PC-9 (cell line): ENCODE measurements at regions not wholly inside any gene's neighbourhood (a gene's known extent, or its start where the extent isn't known, plus 50 kb on each side); places are given as distances from the start of the nearest gene placed in this dataset.
"Not testable (repeated sequence)": the region's sequence is repeated elsewhere in the genome, so short reads cannot be mapped to it uniquely, and the experiment has no call there.

ENCODE experiments used
- BruUV-seq: library from RNA; stranded (reverse); fragments of 400-500 nt; replicated peaks from 2 replicates; lab custom pipeline; 2021; lab: Mats Ljungman, UMichigan
- CTCF ChIA-PET: fragments of 300-600 bp; sonication (Branson Sonifier 250); formaldehyde crosslinking; loops from one replicate; lab custom pipeline; 2022; ENCODE audit warnings: antibody characterized with exemption; lab: Charles Lee
- POLR2A ChIA-PET: fragments of 300-600 bp; sonication (Branson Sonifier 250); formaldehyde crosslinking; loops from one replicate; lab custom pipeline; 2022; ENCODE audit warnings: antibody characterized with exemption; ENCODE audit not compliant: unreplicated experiment; lab: Charles Lee
- DNase-seq, 2 experiments: peaks; one replicate each; pipeline versions ENCODE4 v3.0.0 to v3.0.0-alpha.2; 2015 to 2022; ENCODE audit warnings: mixed read lengths in 1 of 2
- H2AFZ ChIP-seq: fragments of 200-600 bp; sonication (generic); 2 replicates; pipeline ENCODE4 v1.8.1; 2017; ENCODE audit warnings: antibody characterized with exemption
- H3F3A ChIP-seq: fragments of 200-600 bp; sonication (generic); 2 replicates; pipeline ENCODE4 v1.8.1; 2017; ENCODE audit warnings: antibody characterized with exemption, mild to moderate bottlenecking, low read depth; ENCODE audit not compliant: insufficient read depth
- H3K27ac ChIP-seq: fragments of 200-600 bp; sonication (generic); 2 replicates; pipeline ENCODE4 v1.6.1; 2016; ENCODE audit warnings: mixed run types
- H3K27me3 ChIP-seq: fragments of 200-600 bp; sonication (generic); 2 replicates; pipeline ENCODE4 v1.6.1; 2016; ENCODE audit warnings: low read depth, mixed run types; ENCODE audit not compliant: insufficient read depth
- H3K36me3 ChIP-seq: fragments of 200-600 bp; sonication (generic); 2 replicates; pipeline ENCODE4 v1.6.1; 2016; ENCODE audit warnings: low read depth, mixed run types
- H3K4me1 ChIP-seq: fragments of 200-600 bp; sonication (generic); replicated peaks from 2 replicates; pipeline ENCODE4 v1.6.1; 2016; ENCODE audit warnings: mixed run types; ENCODE audit not compliant: insufficient read depth
- H3K4me2 ChIP-seq: fragments of 200-600 bp; sonication (generic); 2 replicates; pipeline ENCODE4 v1.6.1; 2017; ENCODE audit warnings: mixed run types
- H3K4me3 ChIP-seq: fragments of 200-600 bp; sonication (generic); 2 replicates; pipeline ENCODE4 v1.6.1; 2016; ENCODE audit warnings: mixed run types
- H3K79me2 ChIP-seq: fragments of 200-600 bp; sonication (generic); 2 replicates; pipeline ENCODE4 v1.6.1; 2017; ENCODE audit warnings: low read depth, mixed run types
- H3K9me2 ChIP-seq: fragments of 200-600 bp; sonication (generic); 2 replicates; pipeline ENCODE4 v1.8.1; 2017; ENCODE audit warnings: mild to moderate bottlenecking; ENCODE audit not compliant: insufficient read depth
- H3K9me3 ChIP-seq: fragments of 200-600 bp; sonication (generic); 2 replicates; pipeline ENCODE4 v1.8.1; 2016; ENCODE audit warnings: low read depth; ENCODE audit not compliant: insufficient read depth
- H4K20me1 ChIP-seq: fragments of 200-600 bp; sonication (generic); 2 replicates; pipeline ENCODE4 v1.8.1; 2017; ENCODE audit not compliant: insufficient read depth
- intact Hi-C: fragments of 100-400 bp; cut with micrococcal nuclease; formaldehyde crosslinking; loops from one replicate; pipeline ENCODE4 v1.10.0; 2022; ENCODE audit not compliant: unreplicated experiment

DNA sequence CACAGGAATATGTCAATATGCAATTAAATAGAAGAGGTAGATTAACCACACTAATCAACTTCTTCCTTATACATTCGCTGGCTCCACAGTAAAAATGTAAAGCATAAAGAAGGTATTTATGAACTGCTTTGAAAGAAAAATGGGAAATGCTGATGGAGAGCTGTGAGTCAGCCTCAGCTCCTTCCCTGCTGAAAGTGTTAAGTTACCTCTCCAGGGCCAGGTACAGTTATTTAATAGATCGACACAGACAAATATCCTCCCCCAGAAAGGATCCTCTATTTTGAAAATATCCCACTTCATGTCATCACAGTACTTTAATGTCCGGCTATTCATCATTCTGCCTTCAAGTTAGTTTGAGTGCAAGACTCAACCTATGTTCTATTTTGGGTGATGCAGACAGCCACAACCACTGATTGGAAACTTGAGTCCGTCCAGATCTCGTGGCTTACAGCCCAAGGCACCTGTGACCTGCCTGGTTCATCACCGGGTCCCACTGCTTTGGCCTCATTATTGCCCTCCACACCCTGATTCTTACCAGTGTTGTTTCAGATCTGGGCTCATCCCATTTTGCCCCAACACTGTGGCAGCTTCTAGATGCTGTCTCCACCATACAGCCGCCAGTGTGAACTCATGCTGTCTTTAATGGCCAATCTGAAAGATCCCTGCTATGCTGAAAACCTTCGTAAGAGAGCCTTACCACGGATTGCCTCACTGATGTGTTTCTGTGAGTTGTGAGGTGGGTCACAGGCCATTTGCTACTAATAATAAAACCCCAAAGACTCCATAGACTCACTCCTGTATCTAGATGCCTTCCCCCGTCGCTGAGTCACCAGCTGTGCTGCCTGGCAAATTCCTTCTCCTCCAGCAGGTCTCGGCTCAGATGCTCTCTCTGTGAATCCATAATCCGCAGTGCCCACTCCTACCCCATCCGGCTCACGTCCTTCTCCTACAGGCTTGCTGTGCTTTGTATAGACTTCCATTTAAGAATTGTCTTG is 56.2 kb upstream of the DDAH1 start:
- H2AFZ ChIP-seq, H3F3A ChIP-seq, BruUV-seq, H3K4me1 ChIP-seq, H3K4me3 ChIP-seq, POLR2A ChIA-PET, H3K27me3 ChIP-seq, H3K9me2 ChIP-seq, H3K36me3 ChIP-seq, H3K27ac ChIP-seq, intact Hi-C loops, DNase-seq, H3K4me2 ChIP-seq, H3K79me2 ChIP-seq, CTCF ChIA-PET, H3K9me3 ChIP-seq, H4K20me1 ChIP-seq: not testable (repeated sequence)

DNA sequence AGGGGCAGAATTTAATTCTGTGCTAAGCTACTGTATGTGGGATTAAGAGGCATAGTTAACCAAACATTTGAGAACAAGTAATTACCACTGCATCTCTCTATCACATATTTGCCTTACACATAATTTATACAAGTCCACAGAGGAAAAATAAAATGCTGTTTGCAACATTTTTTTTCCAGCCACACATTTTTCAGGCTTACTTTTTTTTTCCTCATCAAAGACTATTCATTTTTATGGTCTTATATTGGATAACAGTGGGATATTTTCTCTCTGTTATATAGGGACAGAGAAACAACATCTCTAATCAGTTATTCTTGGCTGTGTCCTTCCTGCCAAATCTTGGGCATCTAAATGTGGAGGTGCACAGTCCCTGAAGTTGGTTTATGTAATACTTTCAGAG is 57.5 kb upstream of the DDAH1 start:
- H3K27me3 ChIP-seq, H2AFZ ChIP-seq, H3K79me2 ChIP-seq, H3K9me2 ChIP-seq, H3K4me3 ChIP-seq, DNase-seq, H4K20me1 ChIP-seq, H3K4me2 ChIP-seq, H3F3A ChIP-seq, intact Hi-C loops, H3K27ac ChIP-seq, H3K36me3 ChIP-seq, POLR2A ChIA-PET, CTCF ChIA-PET, BruUV-seq, H3K9me3 ChIP-seq: not testable (repeated sequence)
- H3K4me1 ChIP-seq, result peaks cover 12% of the 10 kb centered on the region

DNA sequence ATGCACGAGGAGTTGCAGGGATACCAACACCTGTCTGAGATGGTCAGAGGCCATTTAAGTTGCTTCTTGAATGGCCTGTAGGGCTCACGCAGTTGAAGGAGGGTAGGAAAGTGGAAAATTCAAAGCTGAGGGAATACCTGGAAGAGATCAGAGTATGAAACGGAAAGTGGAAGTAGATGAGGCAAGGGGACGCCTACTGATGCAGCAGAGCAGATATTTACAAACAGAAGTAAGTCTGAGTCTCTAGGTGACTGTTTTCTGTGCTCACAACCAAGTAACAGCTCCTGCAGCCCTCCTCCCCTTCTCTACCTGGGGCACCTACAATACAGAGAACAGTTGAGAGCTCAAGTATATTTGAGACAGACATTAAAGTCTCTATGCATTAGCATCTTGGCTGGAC is 57.5 kb upstream of the CCN1 start:
- POLR2A ChIA-PET, H3K79me2 ChIP-seq, CTCF ChIA-PET, H3F3A ChIP-seq, DNase-seq, H4K20me1 ChIP-seq, intact Hi-C loops, H3K4me3 ChIP-seq, H3K4me2 ChIP-seq, H3K36me3 ChIP-seq, H3K27me3 ChIP-seq, BruUV-seq, H3K27ac ChIP-seq, H3K9me2 ChIP-seq, H3K9me3 ChIP-seq, H2AFZ ChIP-seq: not testable (repeated sequence)
- H3K4me1 ChIP-seq, result peaks cover 16% of the 10 kb centered on the region

DNA sequence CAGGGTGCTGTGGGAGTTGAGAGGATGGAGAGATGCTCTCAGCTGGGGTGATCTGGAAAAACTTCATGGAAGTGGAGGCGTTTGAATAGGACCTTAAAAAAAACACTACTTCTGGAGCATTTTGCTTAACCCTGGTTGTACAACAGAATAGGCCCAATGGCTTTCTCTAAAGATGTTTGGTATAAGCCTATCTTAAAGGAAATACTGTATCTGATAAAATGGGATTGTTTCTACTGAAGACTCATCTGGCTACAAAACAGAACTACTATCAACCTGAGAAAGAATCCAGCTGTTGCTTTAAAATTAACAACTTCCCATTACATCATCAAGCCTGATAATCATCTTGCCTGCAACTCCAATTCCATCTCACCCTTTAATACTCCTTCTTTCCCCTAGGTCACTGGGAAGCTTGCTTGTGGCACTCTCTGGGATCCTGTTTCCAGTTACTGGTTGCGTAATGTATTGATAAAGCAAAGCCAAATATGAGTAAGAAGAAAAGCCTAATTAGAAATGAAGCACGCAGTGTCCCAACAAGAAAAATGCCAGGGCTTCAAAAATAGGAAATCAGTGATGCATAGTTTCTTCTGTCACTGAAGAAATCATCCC is 56.2 kb upstream of the CCN1 start:
- H3K27me3 ChIP-seq, H3K36me3 ChIP-seq, intact Hi-C loops, BruUV-seq, H3K4me3 ChIP-seq, H3K79me2 ChIP-seq, H3K4me2 ChIP-seq, H3K9me3 ChIP-seq, POLR2A ChIA-PET, H3F3A ChIP-seq, H3K9me2 ChIP-seq, H3K27ac ChIP-seq, H4K20me1 ChIP-seq, CTCF ChIA-PET, H2AFZ ChIP-seq: not testable (repeated sequence)
- peaks cover 16% of the 10 kb centered on the region for H3K4me1 ChIP-seq
- peak in 1 of 2 experiments; percentile 69 for DNase-seq

DNA sequence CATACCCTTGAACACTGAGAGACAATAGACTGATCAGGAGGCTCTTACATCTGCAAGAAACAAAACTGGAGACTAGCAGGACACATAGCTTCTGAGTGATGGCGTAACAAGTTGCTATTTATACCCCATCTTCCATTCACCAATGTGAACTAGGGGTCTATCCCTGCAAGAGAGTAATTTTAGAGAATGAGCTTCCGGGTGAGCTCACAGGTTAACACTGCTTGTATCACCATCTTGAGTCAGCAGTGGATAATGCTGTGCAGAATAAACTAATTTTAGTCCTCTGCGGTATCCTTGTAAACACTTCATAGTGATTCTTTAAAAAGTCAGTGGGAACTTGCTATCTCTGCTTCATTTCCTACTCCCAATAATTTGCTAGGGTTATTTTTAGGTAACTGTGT is 55.0 kb upstream of the CCN1 start:
- peaks cover 16% of the 10 kb centered on the region for H3K4me1 ChIP-seq
- intact Hi-C loops, H3K79me2 ChIP-seq, H3K36me3 ChIP-seq, BruUV-seq, H3F3A ChIP-seq, H3K9me3 ChIP-seq, CTCF ChIA-PET, H3K27ac ChIP-seq, H3K4me3 ChIP-seq, POLR2A ChIA-PET, DNase-seq, H2AFZ ChIP-seq, H3K4me2 ChIP-seq, H3K9me2 ChIP-seq, H3K27me3 ChIP-seq, H4K20me1 ChIP-seq: not testable (repeated sequence)

DNA sequence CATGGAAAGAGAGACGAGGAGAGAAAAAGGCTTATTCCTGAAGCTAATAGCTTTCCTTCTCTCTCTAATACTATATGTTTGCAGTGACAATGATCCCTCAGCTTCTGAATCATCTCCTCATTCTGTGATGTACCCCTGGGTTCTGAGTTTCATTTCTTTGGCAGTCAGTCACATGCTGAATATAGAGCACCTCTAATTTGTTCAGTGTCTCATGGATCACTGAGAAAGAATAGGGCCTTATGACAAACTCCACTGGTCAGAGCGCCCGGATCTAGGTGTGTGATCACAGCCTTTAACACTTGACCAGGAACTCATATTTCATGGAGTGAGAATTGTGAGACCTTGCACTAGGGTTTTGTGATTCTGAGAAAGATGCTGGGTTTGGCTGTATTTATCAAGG is 54.3 kb upstream of the CCN1 start:
- H3K4me2 ChIP-seq, H4K20me1 ChIP-seq, H3K27me3 ChIP-seq, intact Hi-C loops, H3F3A ChIP-seq, DNase-seq, POLR2A ChIA-PET, H2AFZ ChIP-seq, H3K36me3 ChIP-seq, H3K27ac ChIP-seq, BruUV-seq, CTCF ChIA-PET, H3K79me2 ChIP-seq, H3K9me3 ChIP-seq, H3K9me2 ChIP-seq, H3K4me3 ChIP-seq: not testable (repeated sequence)
- H3K4me1 ChIP-seq, result peaks cover 16% of the 10 kb centered on the region

DNA sequence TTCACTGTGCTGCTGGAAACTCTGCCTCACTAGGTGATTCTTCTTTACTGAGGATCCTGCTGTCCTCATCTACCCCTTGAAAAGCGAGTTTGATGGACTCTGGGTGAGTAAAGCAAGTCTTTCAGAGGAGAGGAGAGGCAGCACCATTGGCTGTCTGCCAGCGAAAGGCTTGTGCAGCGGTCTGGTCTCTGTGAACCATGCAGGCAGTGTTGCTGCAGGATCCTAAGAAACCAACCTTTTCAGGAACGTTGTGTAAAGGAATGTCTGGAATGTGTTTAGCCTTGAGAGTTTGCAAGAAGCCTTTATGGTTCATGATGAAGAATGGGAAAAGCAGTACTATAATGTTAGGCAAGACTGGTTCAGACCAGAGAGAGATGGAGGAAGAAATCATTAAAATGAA is 53.4 kb upstream of the CCN1 start:
- BruUV-seq, H3K27ac ChIP-seq, H2AFZ ChIP-seq, H3K79me2 ChIP-seq, CTCF ChIA-PET, H3K36me3 ChIP-seq, H3K9me3 ChIP-seq, H4K20me1 ChIP-seq, H3K4me3 ChIP-seq, POLR2A ChIA-PET, intact Hi-C loops, H3K27me3 ChIP-seq, H3K9me2 ChIP-seq, H3F3A ChIP-seq: not testable (repeated sequence)
- Histone ChIP-seq H3K4me2 (peak overlapping the region; percentile 15; the same call in 1 of the 2 replicates), H3K4me1 (peaks cover 16% of the 10 kb centered on the region)
- DNase-seq, result peak; percentile 90 to 92
